Neural progenitor cell (in vitro differentiated cells): ENCODE measurements at regions not wholly inside any gene's neighbourhood (a gene's known extent, or its start where the extent isn't known, plus 50 kb on each side); places are given as distances from the start of the nearest gene placed in this dataset.

Experiments used
- CTCF ChIP-seq: fragments of 200-600 bp; sonication (generic); IDR thresholded peaks from 2 replicates; pipeline ENCODE4 v1.5.1; 2017; ENCODE audit warnings: antibody characterized with exemption, mild to moderate bottlenecking
- EZH2 ChIP-seq: fragments of 200-600 bp; sonication (generic); IDR thresholded peaks from 2 replicates; pipeline ENCODE4 v1.6.1; 2017; ENCODE audit warnings: antibody characterized with exemption, mild to moderate bottlenecking, moderate library complexity
- EZH2phosphoT487 ChIP-seq: fragments of 200-600 bp; sonication (generic); IDR thresholded peaks from 2 replicates; pipeline ENCODE4 v1.6.1; 2017; ENCODE audit warnings: antibody characterized with exemption

- TF ChIP-seq CTCF (no peak), EZH2phosphoT487 (no peak), EZH2 (no peak)
These were observed 307.0 kb upstream of the CWC22 start for GRCh38 chr2:180314086-180314485.
